HCT116 (cell line): ENCODE measurements at regions not wholly inside any gene's neighbourhood (a gene's known extent, or its start where the extent isn't known, plus 50 kb on each side); places are given as distances from the start of the nearest gene placed in this dataset.

Source experiments
- ATAC-seq: fragments of 200-7000 bp; cut with Tn5 transposase; 2 replicates; pipeline ENCODE4 v1.9.1; 2020; ENCODE audit warnings: mild to moderate bottlenecking, moderate library complexity
- BruUV-seq: library from RNA; stranded (reverse); fragments of 400-500 nt; replicated peaks from 2 replicates; lab custom pipeline; 2021; lab: Mats Ljungman, UMichigan
- CTCF ChIA-PET: fragments of 300-600 bp; sonication (Branson Sonifier 250); formaldehyde crosslinking; loops from one replicate; lab custom pipeline; 2021; ENCODE audit warnings: antibody characterized with exemption; lab: Charles Lee
- POLR2A ChIA-PET: fragments of 300-600, 350-600 bp; sonication (Branson Sonifier 250); formaldehyde crosslinking; loops from one replicate; lab custom pipeline; 2021; ENCODE audit warnings: antibody characterized with exemption; lab: Charles Lee
- RAD21 ChIA-PET, 2 experiments: fragments of 300-600 bp; sonication (Branson Sonifier 250); formaldehyde crosslinking; loops; one replicate each; lab custom pipeline; 2023; ENCODE audit warnings: low total read pairs in 2 of 2; ENCODE audit not compliant: uncharacterized antibody in 2 of 2, unreplicated experiment in 2 of 2, low non-redundant PET in 1 of 2; lab: Charles Lee
- DNase-seq: peaks from one replicate; pipeline ENCODE4 v3.0.0-alpha.2; 2010; ENCODE audit warnings: low read depth, low spot score
- H2AFZ ChIP-seq: fragments of 200-600 bp; shearing (Covaris generic), sonication (generic); 2 replicates; pipeline ENCODE4 v1.6.1; 2017; ENCODE audit warnings: low read depth, mixed run types, mixed read lengths, antibody characterized with exemption, low read length; ENCODE audit not compliant: poor library complexity, severe bottlenecking
- H3K27ac ChIP-seq: 2 replicates; pipeline ENCODE4 v1.5.1; 2012; ENCODE audit warnings: low read depth, low read length
- H3K27me3 ChIP-seq: fragments of 200-600 bp; sonication (generic); 2 replicates; pipeline ENCODE4 v1.6.1; 2016; ENCODE audit warnings: mixed run types, low read length, mixed read lengths; ENCODE audit not compliant: insufficient read depth
- H3K36me3 ChIP-seq, 2 experiments: fragments of 200-500 bp in 1 of 2; fragments of 200-600 bp in 1 of 2; sonication (Bioruptor generic) in 1 of 2; sonication (generic) in 1 of 2; 2 replicates each; pipeline versions ENCODE4 v1.5.1 to v1.6.1; 2014 to 2016; ENCODE audit warnings: low read length in 2 of 2, inconsistent platforms in 1 of 2, mixed read lengths in 1 of 2, mixed run types in 1 of 2; ENCODE audit not compliant: insufficient read depth in 2 of 2, control insufficient read depth in 1 of 2
- H3K4me1 ChIP-seq, 2 experiments: fragments of 200-600 bp in 1 of 2; sonication (generic) in 1 of 2; 2 replicates each; pipeline versions ENCODE4 v1.5.1 to v1.6.1; 2012 to 2017; ENCODE audit warnings: low read length in 2 of 2, inconsistent platforms in 1 of 2, mild to moderate bottlenecking in 1 of 2, mixed read lengths in 1 of 2, mixed run types in 1 of 2, moderate library complexity in 1 of 2; ENCODE audit not compliant: insufficient read depth in 2 of 2, control insufficient read depth in 1 of 2
- H3K4me2 ChIP-seq: fragments of 200-600 bp; sonication (generic); 2 replicates; pipeline ENCODE4 v1.6.1; 2017; ENCODE audit warnings: mixed run types, low read length, mixed read lengths
- H3K4me3 ChIP-seq, 2 experiments: fragments of 200-600 bp in 1 of 2; sonication (generic) in 1 of 2; replicated peaks in 1 of 2; 2 replicates each; pipeline ENCODE4 v1.5.1; 2011 to 2016; ENCODE audit warnings: low read length in 2 of 2, control low read depth in 1 of 2, low read depth in 1 of 2, mild to moderate bottlenecking in 1 of 2, mixed read lengths in 1 of 2, mixed run types in 1 of 2
- H3K79me2 ChIP-seq: fragments of 200-600 bp; sonication (generic); 2 replicates; pipeline ENCODE4 v1.6.1; 2017; ENCODE audit warnings: mild to moderate bottlenecking, mixed run types, low read length, moderate library complexity, mixed read lengths; ENCODE audit not compliant: insufficient read depth
- H3K9ac ChIP-seq: fragments of 200-600 bp; sonication (generic); 2 replicates; pipeline ENCODE4 v1.6.1; 2016; ENCODE audit warnings: low read length, mixed read lengths
- H3K9me2 ChIP-seq: fragments of 200-600 bp; sonication (generic), shearing (Covaris generic); 2 replicates; pipeline ENCODE4 v1.6.1; 2017; ENCODE audit warnings: mixed run types, mild to moderate bottlenecking, moderate library complexity; ENCODE audit not compliant: insufficient read depth
- H3K9me3 ChIP-seq, 2 experiments: fragments of 200-500 bp in 1 of 2; fragments of 200-600 bp in 1 of 2; sonication (Bioruptor generic) in 1 of 2; sonication (generic) in 1 of 2; 2 replicates each; pipeline ENCODE4 v1.6.1; 2014 to 2017; ENCODE audit warnings: low read length in 2 of 2, mixed read lengths in 2 of 2, inconsistent platforms in 1 of 2, low read depth in 1 of 2, mild to moderate bottlenecking in 1 of 2, mixed run types in 1 of 2, moderate library complexity in 1 of 2; ENCODE audit not compliant: control insufficient read depth in 1 of 2, insufficient read depth in 1 of 2
- H4K20me1 ChIP-seq: fragments of 200-600 bp; sonication (generic), shearing (Covaris generic); 2 replicates; pipeline ENCODE4 v1.6.1; 2017; ENCODE audit warnings: mixed run types, mild to moderate bottlenecking, moderate library complexity; ENCODE audit not compliant: insufficient read depth
- CBX3 ChIP-seq: IDR thresholded peaks from 2 replicates; pipeline ENCODE4 v1.6.1; 2012; ENCODE audit warnings: low read depth
- EGR1 ChIP-seq: IDR thresholded peaks from 2 replicates; pipeline ENCODE4 v1.6.1; 2012; ENCODE audit warnings: low read depth
- ELF1 ChIP-seq: IDR thresholded peaks from 2 replicates; pipeline ENCODE4 v1.6.1; 2012; ENCODE audit warnings: low read depth, borderline replicate concordance
- POLR2AphosphoS5 ChIP-seq: IDR thresholded peaks from 2 replicates; pipeline ENCODE4 v1.6.1; 2011; ENCODE audit warnings: mild to moderate bottlenecking, low read depth, low read length, moderate library complexity
- SRF ChIP-seq: IDR thresholded peaks from 2 replicates; pipeline ENCODE4 v1.6.1; 2012; ENCODE audit warnings: low read depth
- ZFX ChIP-seq: fragments of 450-650 bp; IDR thresholded peaks from 2 replicates; pipeline ENCODE4 v1.6.1; 2017
- ZNF274 ChIP-seq: fragments of 200-500 bp; sonication (Bioruptor generic); IDR thresholded peaks from 2 replicates; pipeline ENCODE4 v1.6.1; 2014; ENCODE audit warnings: mild to moderate bottlenecking, low read depth, low read length, inconsistent platforms
- intact Hi-C: fragments of 100-400 bp; cut with micrococcal nuclease; formaldehyde crosslinking; loops from 2 replicates; pipeline ENCODE4 v1.10.0; 2022
- TF ChIP-seq, protein P1 (sequence below): IDR thresholded peaks from 2 replicates; pipeline ENCODE4 v1.6.1; 2012; ENCODE audit warnings: low read depth
- TF ChIP-seq, protein P2 (sequence below): IDR thresholded peaks from 2 replicates; pipeline ENCODE4 v1.6.1; 2012

DNA sequence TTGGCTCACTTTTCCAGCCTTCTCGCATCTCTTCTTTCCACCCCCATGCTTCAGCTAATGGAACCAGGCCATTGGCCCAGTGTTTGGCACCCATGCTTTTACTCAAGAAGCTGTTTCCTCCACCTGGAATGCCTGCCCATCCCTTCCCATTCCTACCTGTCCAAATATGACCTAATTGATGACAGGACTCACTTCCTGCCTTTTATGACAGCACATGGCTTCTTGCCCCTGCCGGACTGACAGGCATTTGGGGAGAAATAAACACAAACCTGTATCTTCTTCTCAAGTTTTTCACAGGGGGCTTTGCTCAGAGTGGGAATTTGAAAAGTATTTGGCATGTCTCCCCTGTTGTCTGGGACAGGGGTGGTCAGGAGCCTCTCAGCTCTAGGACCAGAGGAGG lies 120.1 kb downstream of the ABHD5 start:
- RAD21 ChIA-PET = no interaction called here
- H4K20me1 ChIP-seq = no peaks in the 10 kb centered on the region
- no TSS peak for BruUV-seq
- no peak overlapping the region for H3K27ac ChIP-seq
- DNase-seq = no peak
- ATAC-seq = no peak
- H2AFZ ChIP-seq = no peak overlapping the region
- no peaks in the 10 kb centered on the region; the same call in 1 of the 2 replicates for H3K27me3 ChIP-seq
- no peaks in the 10 kb centered on the region for H3K9me2 ChIP-seq
- H3K9ac ChIP-seq = no peak overlapping the region
- no peaks in the 10 kb centered on the region for H3K36me3 ChIP-seq
- POLR2A ChIA-PET = no interaction called here
- TF ChIP-seq ZNF274 (no peak), ELF1 (no peak), POLR2AphosphoS5 (no peak), SRF (no peak), ZFX (no peak), EGR1 (no peak), CBX3 (no peak)
- TF ChIP-seq, protein P1, sequence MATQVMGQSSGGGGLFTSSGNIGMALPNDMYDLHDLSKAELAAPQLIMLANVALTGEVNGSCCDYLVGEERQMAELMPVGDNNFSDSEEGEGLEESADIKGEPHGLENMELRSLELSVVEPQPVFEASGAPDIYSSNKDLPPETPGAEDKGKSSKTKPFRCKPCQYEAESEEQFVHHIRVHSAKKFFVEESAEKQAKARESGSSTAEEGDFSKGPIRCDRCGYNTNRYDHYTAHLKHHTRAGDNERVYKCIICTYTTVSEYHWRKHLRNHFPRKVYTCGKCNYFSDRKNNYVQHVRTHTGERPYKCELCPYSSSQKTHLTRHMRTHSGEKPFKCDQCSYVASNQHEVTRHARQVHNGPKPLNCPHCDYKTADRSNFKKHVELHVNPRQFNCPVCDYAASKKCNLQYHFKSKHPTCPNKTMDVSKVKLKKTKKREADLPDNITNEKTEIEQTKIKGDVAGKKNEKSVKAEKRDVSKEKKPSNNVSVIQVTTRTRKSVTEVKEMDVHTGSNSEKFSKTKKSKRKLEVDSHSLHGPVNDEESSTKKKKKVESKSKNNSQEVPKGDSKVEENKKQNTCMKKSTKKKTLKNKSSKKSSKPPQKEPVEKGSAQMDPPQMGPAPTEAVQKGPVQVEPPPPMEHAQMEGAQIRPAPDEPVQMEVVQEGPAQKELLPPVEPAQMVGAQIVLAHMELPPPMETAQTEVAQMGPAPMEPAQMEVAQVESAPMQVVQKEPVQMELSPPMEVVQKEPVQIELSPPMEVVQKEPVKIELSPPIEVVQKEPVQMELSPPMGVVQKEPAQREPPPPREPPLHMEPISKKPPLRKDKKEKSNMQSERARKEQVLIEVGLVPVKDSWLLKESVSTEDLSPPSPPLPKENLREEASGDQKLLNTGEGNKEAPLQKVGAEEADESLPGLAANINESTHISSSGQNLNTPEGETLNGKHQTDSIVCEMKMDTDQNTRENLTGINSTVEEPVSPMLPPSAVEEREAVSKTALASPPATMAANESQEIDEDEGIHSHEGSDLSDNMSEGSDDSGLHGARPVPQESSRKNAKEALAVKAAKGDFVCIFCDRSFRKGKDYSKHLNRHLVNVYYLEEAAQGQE = no peak
- TF ChIP-seq, protein P2, sequence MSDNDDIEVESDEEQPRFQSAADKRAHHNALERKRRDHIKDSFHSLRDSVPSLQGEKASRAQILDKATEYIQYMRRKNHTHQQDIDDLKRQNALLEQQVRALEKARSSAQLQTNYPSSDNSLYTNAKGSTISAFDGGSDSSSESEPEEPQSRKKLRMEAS = no peak
- H3K9me3 ChIP-seq = no peaks in the 10 kb centered on the region
- intact Hi-C loops = no loop called here
- H3K4me2 ChIP-seq = no peak overlapping the region
- CTCF ChIA-PET = no interaction called here
- H3K4me3 ChIP-seq = no peak overlapping the region
- H3K79me2 ChIP-seq = no peaks in the 10 kb centered on the region
- no peaks in the 10 kb centered on the region for H3K4me1 ChIP-seq
